HG03066 (cell line): ENCODE measurements at regions not wholly inside any gene's neighbourhood (a gene's known extent, or its start where the extent isn't known, plus 50 kb on each side); places are given as distances from the start of the nearest gene placed in this dataset.
"Not testable (repeated sequence)": the region's sequence is repeated elsewhere in the genome, so short reads cannot be mapped to it uniquely, and the experiment has no call there.

Experiments
- ATAC-seq: cut with Tn5 transposase; IDR thresholded peaks from one replicate; pipeline ENCODE4 v1.9.1; 2021; ENCODE audit warnings: low read depth; ENCODE audit not compliant: unreplicated experiment

DNA sequence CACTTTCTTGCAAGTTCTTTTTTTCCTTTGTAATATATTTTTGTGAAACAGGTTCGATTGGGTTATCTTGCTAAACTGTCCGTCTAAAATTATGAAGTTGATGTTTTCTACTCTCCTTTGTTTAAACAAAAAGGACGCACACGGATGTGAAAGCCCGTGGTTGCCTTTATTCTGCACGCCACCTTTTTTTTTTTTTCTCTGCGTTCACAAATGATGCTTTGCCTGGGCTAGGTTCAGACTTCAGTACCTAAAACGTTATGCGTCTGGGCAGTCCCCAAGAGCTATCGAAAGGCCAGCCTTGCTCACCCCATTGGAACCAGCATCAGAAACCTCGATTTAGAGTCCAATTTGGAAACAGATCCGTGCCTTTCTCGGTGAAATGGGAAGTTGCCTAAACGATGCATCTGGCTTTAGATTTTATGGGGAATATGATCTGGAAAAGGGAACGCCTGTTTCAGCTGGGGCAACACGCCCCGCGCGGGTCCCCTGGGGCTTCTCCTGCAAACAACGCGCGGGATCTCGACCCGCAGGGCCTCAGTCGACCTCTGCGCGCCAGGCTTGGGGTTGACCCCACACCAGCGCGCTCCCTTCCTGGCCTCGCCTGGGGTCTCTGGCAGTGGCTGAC lies 113.9 kb downstream of the KCNRG start:
- ATAC-seq = no peak

DNA sequence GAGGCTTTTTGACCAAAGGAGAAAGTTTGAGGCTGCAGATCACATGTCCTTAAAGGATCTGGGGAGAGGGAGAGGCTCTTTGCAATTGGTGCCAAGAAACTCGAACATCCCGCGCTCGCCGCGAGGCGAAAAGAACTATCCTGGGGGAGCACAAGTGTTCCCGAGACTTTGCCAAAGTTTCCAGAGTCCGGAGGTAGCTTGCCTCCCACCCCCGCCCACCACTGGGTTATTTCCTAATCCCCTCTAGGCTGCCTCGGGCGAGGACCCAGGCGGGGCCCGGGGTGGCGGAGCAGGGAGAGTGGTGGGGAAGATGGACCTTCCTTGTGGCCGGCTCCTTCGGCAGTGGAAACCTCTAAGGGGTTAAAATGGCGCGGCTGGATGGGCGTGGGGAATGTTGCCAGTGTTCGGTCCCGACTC lies 114.5 kb downstream of the KCNRG start:
- ATAC-seq = no peak

GRCh38 chr13:50130123-50130946 lies 115.1 kb downstream of the KCNRG start:
- ATAC-seq = no peak

DNA sequence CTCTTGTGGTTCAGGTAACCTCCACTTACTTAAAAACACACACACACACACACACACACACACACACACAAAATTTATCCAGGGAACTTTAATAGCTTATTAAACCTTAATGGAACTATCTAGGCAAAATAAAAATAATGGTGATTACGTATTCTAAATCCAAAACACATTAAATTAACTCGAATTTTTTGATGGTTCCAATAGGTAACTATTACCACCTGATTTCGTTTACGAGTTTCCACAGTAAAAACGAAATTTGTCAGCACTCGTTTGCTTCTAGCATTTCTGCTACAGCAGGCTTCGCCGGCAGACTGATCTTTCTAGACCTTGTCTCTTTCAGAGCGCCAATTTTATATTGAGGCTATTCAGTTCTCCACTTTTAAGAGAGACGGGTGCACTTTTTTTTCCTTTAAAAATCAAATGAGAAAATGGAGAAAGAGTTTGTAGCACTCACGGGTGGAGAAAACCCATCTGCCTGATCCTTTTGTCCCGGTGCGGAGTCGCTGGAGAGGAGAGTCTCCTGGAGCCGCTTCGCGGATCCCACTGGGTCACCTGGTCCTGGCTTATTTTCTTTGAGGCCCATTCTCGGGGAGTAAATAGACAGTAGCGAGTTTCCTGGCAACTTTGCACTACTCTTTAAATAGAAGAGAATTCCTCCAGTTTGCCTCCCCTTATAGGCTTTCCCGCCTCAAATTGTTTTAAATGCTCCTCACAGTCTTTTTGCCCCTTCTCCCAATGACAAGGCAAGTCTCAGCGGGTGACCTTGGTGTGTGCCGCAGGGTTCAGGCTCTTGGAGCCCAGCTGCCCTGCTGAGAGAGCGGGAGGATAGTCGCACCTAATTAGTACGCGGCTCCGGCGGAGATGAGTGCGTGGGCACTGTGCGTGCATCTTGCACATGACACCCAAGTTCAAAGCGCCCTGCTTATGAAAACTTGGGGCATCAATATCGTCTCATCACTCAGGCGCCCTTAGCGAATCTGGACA lies 117.0 kb downstream of the KCNRG start:
- no peak for ATAC-seq

GRCh38 chr13:50132904-50133357 lies 117.7 kb downstream of the KCNRG start:
- no peak for ATAC-seq

DNA sequence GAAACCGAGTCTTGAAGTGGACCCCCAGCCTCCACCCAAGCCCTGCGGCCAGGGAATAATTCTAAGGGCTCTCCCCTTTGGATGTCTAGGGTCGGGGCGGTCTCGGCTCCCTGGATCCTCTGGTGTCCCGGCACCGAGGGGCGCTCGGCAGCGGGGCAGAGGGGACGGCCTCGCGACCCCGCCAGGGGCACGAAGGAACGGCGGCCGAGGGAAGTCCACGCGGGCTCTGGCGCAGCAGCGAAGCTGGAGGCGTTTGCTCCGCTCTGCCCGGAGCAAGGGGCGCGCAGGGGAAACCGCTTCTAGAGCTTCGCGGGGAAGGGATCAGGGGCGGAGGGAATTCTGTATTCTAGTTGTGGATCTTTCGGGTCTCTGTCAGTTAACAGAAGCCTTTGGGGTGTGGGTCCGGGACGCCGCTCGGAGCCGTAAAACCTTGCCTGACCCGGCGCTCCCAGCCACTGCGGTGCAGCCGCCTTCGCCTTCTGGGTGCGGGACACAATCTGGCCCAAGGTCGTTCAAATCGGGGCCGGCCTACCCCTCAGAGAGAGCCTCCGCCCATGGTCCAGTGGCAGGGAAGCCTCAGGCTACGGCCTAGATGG lies 118.2 kb downstream of the KCNRG start:
- ATAC-seq = no peak

GRCh38 chr13:50136226-50136625 lies 121.0 kb downstream of the KCNRG start:
- ATAC-seq = no peak

GRCh38 chr13:50136678-50137077 lies 121.4 kb downstream of the KCNRG start:
- ATAC-seq = no peak

- not testable (repeated sequence) for ATAC-seq
Observed at GRCh38 chr13:50139435-50139934, 124.2 kb downstream of the KCNRG start.

GRCh38 chr13:50140153-50140552 lies 124.9 kb downstream of the KCNRG start:
- ATAC-seq = no peak

- ATAC-seq = no peak
Observed at GRCh38 chr13:50140581-50141374, 125.5 kb downstream of the KCNRG start.

- ATAC-seq = no peak
Observed at GRCh38 chr13:50141375-50141975, 126.2 kb downstream of the KCNRG start.

- no peak for ATAC-seq
Observed at GRCh38 chr13:50144246-50145160, 129.3 kb downstream of the KCNRG start.

DNA sequence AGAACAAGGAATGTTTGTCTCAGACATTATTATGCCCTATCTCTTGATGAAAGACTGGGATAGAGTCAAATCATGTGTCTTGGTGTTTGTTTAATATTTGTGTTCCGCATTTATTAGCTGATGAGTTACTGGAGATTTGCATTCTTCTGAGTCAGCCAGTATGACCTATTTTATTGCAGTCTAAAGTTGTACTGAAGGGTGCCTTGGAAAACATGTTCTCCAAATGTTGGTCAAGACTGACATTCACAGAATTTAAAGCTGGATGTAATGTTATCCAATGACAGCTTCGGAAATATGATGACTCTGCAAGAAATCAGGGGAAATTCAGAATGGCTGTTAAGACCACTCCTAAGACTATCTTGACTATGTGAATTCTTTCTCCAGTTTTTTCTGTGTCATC lies 134.0 kb downstream of the KCNRG start:
- ATAC-seq = no peak

DNA sequence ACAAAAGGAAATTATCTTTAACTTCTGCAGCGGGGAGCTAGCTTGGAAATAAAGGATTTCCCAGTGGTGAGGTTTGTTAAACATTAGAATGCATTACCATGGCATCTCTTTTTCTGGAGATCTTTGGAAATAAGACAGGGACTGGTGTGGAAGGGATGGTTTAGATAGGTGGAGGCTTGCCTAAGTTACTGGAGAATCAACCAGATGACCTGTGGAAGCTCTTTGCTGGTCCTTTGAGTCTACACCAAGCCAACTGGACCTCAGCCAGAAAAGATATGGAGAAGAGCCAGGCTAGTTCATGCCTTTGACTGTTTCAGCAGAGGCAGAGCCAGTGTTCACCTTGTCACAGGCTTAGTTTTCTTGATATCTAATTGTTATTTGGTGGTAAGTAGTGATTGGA lies 134.7 kb downstream of the KCNRG start:
- no peak for ATAC-seq

GRCh38 chr13:50152224-50152623 lies 137.0 kb downstream of the KCNRG start:
- no peak for ATAC-seq

DNA sequence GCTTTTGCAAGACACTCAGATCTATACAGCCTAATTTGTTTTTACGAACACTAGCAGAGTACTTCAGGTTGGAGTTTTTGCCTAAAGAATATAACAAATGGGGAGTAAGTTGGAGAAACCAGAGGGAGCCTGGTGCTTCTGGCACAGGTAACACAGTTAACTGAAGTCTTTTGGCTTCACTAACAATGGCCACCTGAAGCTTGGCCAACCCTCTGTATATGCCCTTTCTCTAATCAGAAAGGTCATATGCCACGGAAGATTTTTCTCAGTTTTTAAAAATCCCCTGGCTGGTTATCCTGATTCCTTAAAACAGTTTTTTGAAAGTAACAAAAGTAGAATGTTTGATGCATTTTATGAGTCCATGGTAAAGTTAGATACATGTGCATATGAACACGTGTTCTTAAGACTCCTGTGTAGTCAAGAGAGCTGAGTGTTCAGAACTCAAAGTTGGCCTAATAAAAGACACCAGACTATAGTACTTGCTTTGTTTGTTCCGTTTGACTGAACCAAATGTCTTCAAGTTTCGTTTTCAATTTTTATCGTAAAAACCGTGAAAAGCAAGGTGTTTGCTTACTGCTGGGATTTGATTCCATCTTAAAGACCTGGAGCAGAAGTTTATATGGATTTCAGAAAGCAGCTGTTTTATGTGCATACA lies 137.5 kb downstream of the KCNRG start:
- ATAC-seq = peak; percentile 56

- ATAC-seq = no peak
Observed at GRCh38 chr13:50153401-50153800, 138.2 kb downstream of the KCNRG start.
